Transverse colon (tissue), 4 donors: ENCODE measurements at regions not wholly inside any gene's neighbourhood (a gene's known extent, or its start where the extent isn't known, plus 50 kb on each side); places are given as distances from the start of the nearest gene placed in this dataset.

ENCODE experiments used
- CTCF ChIP-seq, 5 experiments: fragments of 200-600 bp in 3 of 5; fragments of 450-650 bp in 2 of 5; sonication (generic) in 3 of 5; IDR thresholded peaks; 1 replicate in 2 of 5; 2 replicates in 3 of 5; pipeline ENCODE4 v1.5.1; 2016 to 2017; ENCODE audit warnings: antibody characterized with exemption in 5 of 5, inconsistent platforms in 3 of 5, mild to moderate bottlenecking in 2 of 5, moderate library complexity in 1 of 5
- POLR2A ChIP-seq: fragments of 450-650 bp; IDR thresholded peaks from one replicate; pipeline ENCODE4 v1.6.1; 2016; ENCODE audit warnings: antibody characterized with exemption, mild to moderate bottlenecking, moderate library complexity
- POLR2AphosphoS5 ChIP-seq, 3 donors: sonication (generic); formaldehyde crosslinking; IDR thresholded peaks; one replicate each; pipeline ENCODE4 v1.6.1; 2016; ENCODE audit warnings: antibody characterized with exemption in 3 of 3

GRCh38 chr17:70484496-70484895 lies 315.2 kb downstream of the KCNJ2 start:
- TF ChIP-seq CTCF (IDR thresholded peaks at IDR 0.05): no peak
- TF ChIP-seq POLR2A: no peak
- TF ChIP-seq POLR2AphosphoS5 (IDR thresholded peaks at IDR 0.05): no peak
